GM12878 (cell line): ENCODE measurements at regions not wholly inside any gene's neighbourhood (a gene's known extent, or its start where the extent isn't known, plus 50 kb on each side); places are given as distances from the start of the nearest gene placed in this dataset.

ENCODE experiments used
- EGR1 ChIP-seq, 2 experiments: IDR thresholded peaks; 1 replicate in 1 of 2; 2 replicates in 1 of 2; pipeline ENCODE4 v1.6.1; 2011 to 2012; ENCODE audit warnings: low read depth in 2 of 2, low read length in 2 of 2, borderline replicate concordance in 1 of 2, mild to moderate bottlenecking in 1 of 2, moderate library complexity in 1 of 2
- FOS ChIP-seq: IDR thresholded peaks from 3 replicates; pipeline ENCODE4 v1.6.1; 2011; ENCODE audit warnings: borderline replicate concordance; ENCODE audit not compliant: insufficient read length; ENCODE audit errors: extremely low read depth
- HDAC6 ChIP-seq: fragments of 200-600 bp; sonication (generic); IDR thresholded peaks from one replicate; pipeline ENCODE4 v1.8.0; 2017; ENCODE audit warnings: antibody characterized with exemption; ENCODE audit not compliant: unreplicated experiment
- JUNB ChIP-seq: IDR thresholded peaks from 2 replicates; pipeline ENCODE4 v1.6.1; 2016; ENCODE audit warnings: antibody characterized with exemption, mild to moderate bottlenecking
- LARP7 ChIP-seq: fragments of 450-650 bp; IDR thresholded peaks from 2 replicates; pipeline ENCODE4 v1.6.1; 2017; ENCODE audit warnings: mild to moderate bottlenecking
- MEF2A ChIP-seq: IDR thresholded peaks from 2 replicates; pipeline ENCODE4 v1.6.1; 2011; ENCODE audit warnings: low read depth, mild to moderate bottlenecking, low read length, moderate library complexity; ENCODE audit not compliant: insufficient read depth
- YBX1 ChIP-seq: fragments of 450-650 bp; IDR thresholded peaks from 2 replicates; pipeline ENCODE4 v1.6.1; 2016; ENCODE audit warnings: antibody characterized with exemption
- ZBTB40 ChIP-seq: fragments of 450-650 bp; IDR thresholded peaks from 2 replicates; pipeline ENCODE4 v1.6.1; 2016; ENCODE audit warnings: mild to moderate bottlenecking, moderate library complexity, borderline replicate concordance
- ZNF207 ChIP-seq: fragments of 450-650 bp; IDR thresholded peaks from 2 replicates; pipeline ENCODE4 v1.6.1; 2014; ENCODE audit warnings: antibody characterized with exemption, mild to moderate bottlenecking, borderline replicate concordance

DNA sequence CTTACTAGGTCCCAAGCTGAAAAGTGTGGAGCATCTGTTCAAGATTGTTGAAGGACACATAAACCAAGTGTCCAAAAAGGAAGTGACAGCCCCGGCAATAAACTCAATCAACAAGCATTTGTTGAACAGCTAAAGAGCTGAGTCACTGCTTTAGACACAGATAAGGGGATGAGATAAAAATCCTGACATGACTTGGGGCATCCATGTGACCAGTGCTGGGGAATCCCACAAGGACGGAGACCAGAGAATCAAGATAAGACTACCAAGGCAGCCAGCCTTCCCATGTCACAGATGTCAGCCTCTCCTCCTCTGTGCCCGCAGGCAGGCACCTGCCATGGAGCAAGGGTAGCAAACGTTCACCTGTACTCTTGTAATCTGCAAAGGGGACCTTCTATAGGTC lies 118.6 kb upstream of the KAZN start (continued):
- TF ChIP-seq ZBTB40 (no peak), YBX1 (no peak), JUNB (no peak), LARP7 (no peak), EGR1 (IDR thresholded peaks at IDR 0.05; ENCODE audit: borderline replicate concordance in 1 of 2, low read depth in 2 of 2, low read length in 2 of 2) (no peak), HDAC6 (no peak), ZNF207 (no peak), FOS (no peak), MEF2A (no peak)
